Naive thymus-derived CD4-positive, alpha-beta T cell (primary cell): ENCODE measurements at regions not wholly inside any gene's neighbourhood (a gene's known extent, or its start where the extent isn't known, plus 50 kb on each side); places are given as distances from the start of the nearest gene placed in this dataset.
A peak's percentile ranks its signal among the peaks of the same experiment; 100 is the strongest.

Source experiments
- ATAC-seq: fragments of 150-1000 bp; cut with Tn5 transposase; 2 replicates; pipeline ENCODE4 v1.10.0; 2021; ENCODE audit warnings: mild to moderate bottlenecking, moderate library complexity
- CTCF ChIA-PET: fragments of 350-600 bp; sonication (Branson Sonifier 250); formaldehyde crosslinking; loops from one replicate; lab custom pipeline; 2021; ENCODE audit warnings: antibody characterized with exemption; lab: Charles Lee
- POLR2A ChIA-PET: fragments of 350-600 bp; sonication (Branson Sonifier 250); formaldehyde crosslinking; loops from one replicate; lab custom pipeline; 2021; ENCODE audit warnings: antibody characterized with exemption, inconsistent platforms; lab: Charles Lee
- DNase-seq, 9 donors: peaks; one replicate each; pipeline versions ENCODE4 v3.0.0 to v3.0.0-alpha.2; 2020 to 2022; ENCODE audit warnings: mixed read lengths in 1 of 9
- H3K27ac ChIP-seq: one replicate; pipeline ENCODE4 v1.7.0; 2013; ENCODE audit warnings: mild to moderate bottlenecking, low read depth, low read length, moderate library complexity
- H3K27me3 ChIP-seq, 2 donors: one replicate each; pipeline ENCODE4 v1.7.0; 2013; ENCODE audit warnings: low read length in 2 of 2, mild to moderate bottlenecking in 2 of 2, moderate library complexity in 2 of 2; ENCODE audit not compliant: control insufficient read depth in 2 of 2, insufficient read depth in 2 of 2
- H3K36me3 ChIP-seq, 3 experiments: 1 replicate in 2 of 3; 2 replicates in 1 of 3; pipeline ENCODE4 v1.7.0; 2013; ENCODE audit warnings: low read length in 3 of 3, mild to moderate bottlenecking in 3 of 3, moderate library complexity in 1 of 3; ENCODE audit not compliant: insufficient read depth in 3 of 3, control insufficient read depth in 2 of 3
- H3K4me1 ChIP-seq, 2 donors: one replicate each; pipeline ENCODE4 v1.7.0; 2013; ENCODE audit warnings: low read length in 2 of 2, mild to moderate bottlenecking in 2 of 2, moderate library complexity in 1 of 2; ENCODE audit not compliant: control insufficient read depth in 2 of 2, insufficient read depth in 2 of 2
- H3K4me3 ChIP-seq: 2 replicates; pipeline ENCODE4 v1.7.0; 2013; ENCODE audit warnings: mild to moderate bottlenecking, low read length
- H3K9me3 ChIP-seq, 3 experiments: 1 replicate in 2 of 3; 2 replicates in 1 of 3; pipeline ENCODE4 v1.7.0; 2013; ENCODE audit warnings: low read length in 3 of 3; ENCODE audit not compliant: control insufficient read depth in 2 of 3
- H3K27ac Mint-ChIP-seq, 9 donors: one replicate each; pipeline ENCODE4 v1.8.0; 2020 to 2022; ENCODE audit warnings: mixed read lengths in 9 of 9, mild to moderate bottlenecking in 8 of 9, moderate library complexity in 5 of 9, inconsistent platforms in 2 of 9
- H3K27me3 Mint-ChIP-seq, 5 donors: one replicate each; pipeline ENCODE4 v1.8.0; 2021 to 2022; ENCODE audit warnings: mixed read lengths in 5 of 5, mild to moderate bottlenecking in 1 of 5
- H3K36me3 Mint-ChIP-seq, 5 donors: one replicate each; pipeline ENCODE4 v1.8.0; 2020 to 2022; ENCODE audit warnings: mixed read lengths in 5 of 5, mild to moderate bottlenecking in 3 of 5, inconsistent platforms in 1 of 5
- H3K4me1 Mint-ChIP-seq, 7 donors: one replicate each; pipeline ENCODE4 v1.8.0; 2020 to 2022; ENCODE audit warnings: mixed read lengths in 7 of 7, mild to moderate bottlenecking in 3 of 7, inconsistent platforms in 1 of 7
- H3K4me3 Mint-ChIP-seq, 10 donors: one replicate each; pipeline ENCODE4 v1.8.0; 2020 to 2022; ENCODE audit warnings: mild to moderate bottlenecking in 10 of 10, mixed read lengths in 10 of 10, moderate library complexity in 6 of 10, inconsistent platforms in 2 of 10
- H3K9me3 Mint-ChIP-seq, 11 donors: one replicate each; pipeline ENCODE4 v1.8.0; 2020 to 2022; ENCODE audit warnings: mixed read lengths in 11 of 11, mild to moderate bottlenecking in 4 of 11, inconsistent platforms in 1 of 11, moderate library complexity in 1 of 11
- intact Hi-C, 2 donors: fragments of 100-400 bp; cut with micrococcal nuclease; formaldehyde crosslinking; loops; one replicate each; pipeline ENCODE4 v1.15.1; 2023

GRCh38 chr12:124393831-124394230, 98.9 kb downstream of the RFLNA start:
- Histone ChIP-seq H3K27me3 (no peaks in the 10 kb centered on the region), H3K36me3 (peaks cover 0 to 54% (median 0%) of the 10 kb centered on the region in 3 experiments), H3K4me1 (peaks cover 4 to 20% of the 10 kb centered on the region in 2 donors), H3K9me3 (no peaks in the 10 kb centered on the region), H3K27ac (no peak overlapping the region), H3K4me3 (no peak overlapping the region)
- DNase-seq, result no peak
- ChIA-PET CTCF (no interaction called here), POLR2A (no interaction called here)
- peaks cover 23 to 43% (median 34%) of the 10 kb centered on the region in 7 donors for H3K4me1 Mint-ChIP-seq
- H3K9me3 Mint-ChIP-seq, result no peaks in the 10 kb centered on the region
- peaks cover 0 to 10% (median 1%) of the 10 kb centered on the region in 5 donors for H3K36me3 Mint-ChIP-seq
- H3K27me3 Mint-ChIP-seq, result no peaks in the 10 kb centered on the region
- no peak for ATAC-seq
- no peak overlapping the region for H3K4me3 Mint-ChIP-seq
- H3K27ac Mint-ChIP-seq, result peak overlapping the region in 2 of 9 donors; percentile 73 to 86
- intact Hi-C loops, result loop anchor here in 1 of 2 donors (5.0 kb wide), 1 partner anchor 73 kb away; no protein-coding TSS in a partner anchor

GRCh38 chr12:124393414-124393790, 98.5 kb downstream of the RFLNA start:
- CTCF ChIA-PET, result no interaction called here
- H3K4me3 Mint-ChIP-seq, result peak overlapping the region in 1 of 10 donors; percentile 22
- H3K4me3 ChIP-seq, result no peak overlapping the region
- H3K4me1 Mint-ChIP-seq, result peaks cover 23 to 43% (median 36%) of the 10 kb centered on the region in 7 donors
- peaks cover 0 to 10% (median 1%) of the 10 kb centered on the region in 5 donors for H3K36me3 Mint-ChIP-seq
- peaks cover 4 to 20% of the 10 kb centered on the region in 2 donors for H3K4me1 ChIP-seq
- intact Hi-C loops, result loop anchor here in 1 of 2 donors (5.0 kb wide), 1 partner anchor 74 kb away; no protein-coding TSS in a partner anchor
- ATAC-seq (no peak), DNase-seq (no peak)
- no peaks in the 10 kb centered on the region for H3K27me3 ChIP-seq
- H3K36me3 ChIP-seq, result peaks cover 0 to 49% (median 0%) of the 10 kb centered on the region in 3 experiments
- H3K27ac Mint-ChIP-seq, result peak overlapping the region in 4 of 9 donors; percentile 16 to 91 (median 80)
- no peak overlapping the region for H3K27ac ChIP-seq
- H3K9me3 Mint-ChIP-seq, result no peaks in the 10 kb centered on the region
- POLR2A ChIA-PET, result no interaction called here
- no peaks in the 10 kb centered on the region for H3K27me3 Mint-ChIP-seq
- H3K9me3 ChIP-seq, result no peaks in the 10 kb centered on the region

- DNase-seq (no peak), ATAC-seq (no peak)
- Mint-ChIP-seq H3K9me3 (no peaks in the 10 kb centered on the region), H3K27me3 (no peaks in the 10 kb centered on the region), H3K4me1 (peaks cover 23 to 45% (median 38%) of the 10 kb centered on the region in 7 donors), H3K36me3 (peaks cover 0 to 10% (median 1%) of the 10 kb centered on the region in 5 donors), H3K4me3 (peak overlapping the region in 1 of 10 donors; percentile 22), H3K27ac (peak overlapping the region in 5 of 9 donors; percentile 67 to 93 (median 89))
- no peak overlapping the region for H3K27ac ChIP-seq
- no peaks in the 10 kb centered on the region for H3K9me3 ChIP-seq
- ChIA-PET POLR2A (no interaction called here), CTCF (no interaction called here)
- H3K4me1 ChIP-seq, result peaks cover 4 to 20% of the 10 kb centered on the region in 2 donors
- intact Hi-C loops, result loop anchor here in 1 of 2 donors (5.0 kb wide), 1 partner anchor 74 kb away; no protein-coding TSS in a partner anchor
- H3K4me3 ChIP-seq, result no peak overlapping the region
- H3K27me3 ChIP-seq, result no peaks in the 10 kb centered on the region
- H3K36me3 ChIP-seq, result peaks cover 0 to 44% (median 0%) of the 10 kb centered on the region in 3 experiments
Observed at GRCh38 chr12:124392667-124393413, 97.9 kb downstream of the RFLNA start.

GRCh38 chr12:124392271-124392666, 97.4 kb downstream of the RFLNA start:
- Histone ChIP-seq H3K4me1 (peaks cover 4 to 20% of the 10 kb centered on the region in 2 donors), H3K9me3 (no peaks in the 10 kb centered on the region), H3K36me3 (peaks cover 0 to 38% (median 0%) of the 10 kb centered on the region in 3 experiments), H3K27ac (no peak overlapping the region), H3K4me3 (no peak overlapping the region), H3K27me3 (no peaks in the 10 kb centered on the region)
- intact Hi-C loops, result loop anchor here in 1 of 2 donors (5.0 kb wide), 1 partner anchor 75 kb away; no protein-coding TSS in a partner anchor
- peak; percentile 12 for ATAC-seq
- POLR2A ChIA-PET, result no interaction called here
- H3K9me3 Mint-ChIP-seq, result no peaks in the 10 kb centered on the region
- peak in 1 of 9 donors; percentile 8 for DNase-seq
- H3K27ac Mint-ChIP-seq, result peak overlapping the region in 8 of 9 donors; percentile 67 to 93 (median 88)
- no peaks in the 10 kb centered on the region for H3K27me3 Mint-ChIP-seq
- peaks cover 0 to 10% (median 1%) of the 10 kb centered on the region in 5 donors for H3K36me3 Mint-ChIP-seq
- H3K4me3 Mint-ChIP-seq, result peak overlapping the region in 3 of 10 donors; percentile 34 to 77 (median 70)
- CTCF ChIA-PET, result no interaction called here
- peaks cover 23 to 45% (median 38%) of the 10 kb centered on the region in 7 donors for H3K4me1 Mint-ChIP-seq

- peak in 8 of 9 donors; percentile 30 to 52 (median 47) for DNase-seq
- Mint-ChIP-seq H3K36me3 (peaks cover 0 to 10% (median 1%) of the 10 kb centered on the region in 5 donors), H3K27me3 (no peaks in the 10 kb centered on the region), H3K9me3 (no peaks in the 10 kb centered on the region), H3K4me3 (peak overlapping the region; percentile 35 to 86 (median 71)), H3K27ac (peak overlapping the region; percentile 58 to 93 (median 87)), H3K4me1 (peaks cover 23 to 45% (median 38%) of the 10 kb centered on the region in 7 donors)
- Histone ChIP-seq H3K4me1 (peaks cover 4 to 20% of the 10 kb centered on the region in 2 donors), H3K27ac (peak overlapping the region; percentile 50), H3K27me3 (no peaks in the 10 kb centered on the region), H3K36me3 (peaks cover 0 to 31% (median 0%) of the 10 kb centered on the region in 3 experiments), H3K4me3 (no peak overlapping the region), H3K9me3 (no peaks in the 10 kb centered on the region)
- peak; percentile 51 for ATAC-seq
- intact Hi-C loops, result loop anchor here in 1 of 2 donors (5.0 kb wide), 1 partner anchor 76 kb away; no protein-coding TSS in a partner anchor
- CTCF ChIA-PET, result interaction anchor here (0.7 kb wide), 1 partner anchor 108 kb away, joined by 3 read pairs; no protein-coding TSS in a partner anchor
- POLR2A ChIA-PET, result no interaction called here
Observed at GRCh38 chr12:124391340-124392261, 96.7 kb downstream of the RFLNA start.
